GM06990 (cell line): ENCODE measurements at regions not wholly inside any gene's neighbourhood (a gene's known extent, or its start where the extent isn't known, plus 50 kb on each side); places are given as distances from the start of the nearest gene placed in this dataset.

Source experiments
- DNase-seq: peaks from one replicate; pipeline ENCODE4 v3.0.0-alpha.2; 2011; ENCODE audit not compliant: insufficient read length; ENCODE audit errors: extremely low read depth
- H3K27me3 ChIP-seq: replicated peaks from 2 replicates; pipeline ENCODE4 v1.6.0; 2011; ENCODE audit warnings: low read length; ENCODE audit not compliant: control insufficient read depth, insufficient read depth
- H3K36me3 ChIP-seq: 2 replicates; pipeline ENCODE4 v1.5.1; 2011; ENCODE audit warnings: low read length; ENCODE audit not compliant: control insufficient read depth, insufficient read depth
- H3K4me3 ChIP-seq: replicated peaks from 2 replicates; pipeline ENCODE4 v1.5.1; 2011; ENCODE audit warnings: low read depth, mild to moderate bottlenecking, control low read depth, low read length
- CTCF ChIP-seq: IDR thresholded peaks from 2 replicates; pipeline ENCODE4 v1.5.1; 2011; ENCODE audit warnings: low read length, control low read depth, mild to moderate bottlenecking, inconsistent platforms; ENCODE audit not compliant: insufficient read depth, poor library complexity, severe bottlenecking

GRCh38 chr15:46918462-46919140, 798.7 kb upstream of the SEMA6D start:
- H3K36me3 ChIP-seq = no peaks in the 10 kb centered on the region
- DNase-seq = no peak
- H3K4me3 ChIP-seq = no peak overlapping the region
- TF ChIP-seq CTCF = no peak
- H3K27me3 ChIP-seq = no peaks in the 10 kb centered on the region

GRCh38 chr15:46921891-46922290, 795.4 kb upstream of the SEMA6D start:
- no peak for DNase-seq
- no peaks in the 10 kb centered on the region for H3K27me3 ChIP-seq
- no peak for TF ChIP-seq CTCF
- H3K4me3 ChIP-seq = no peak overlapping the region
- H3K36me3 ChIP-seq = no peaks in the 10 kb centered on the region

- no peak for TF ChIP-seq CTCF
- Histone ChIP-seq H3K4me3 (no peak overlapping the region), H3K36me3 (no peaks in the 10 kb centered on the region), H3K27me3 (no peaks in the 10 kb centered on the region)
- DNase-seq = no peak
Observed at GRCh38 chr15:46930426-46930825, 786.9 kb upstream of the SEMA6D start.

- no peak overlapping the region for H3K4me3 ChIP-seq
- no peak for DNase-seq
- H3K36me3 ChIP-seq = no peaks in the 10 kb centered on the region
- H3K27me3 ChIP-seq = no peaks in the 10 kb centered on the region
- TF ChIP-seq CTCF = no peak
Observed at GRCh38 chr15:46933332-46933731, 784.0 kb upstream of the SEMA6D start.

- H3K36me3 ChIP-seq = no peaks in the 10 kb centered on the region
- no peak for TF ChIP-seq CTCF
- H3K27me3 ChIP-seq = no peaks in the 10 kb centered on the region
- no peak overlapping the region for H3K4me3 ChIP-seq
- DNase-seq = no peak
Observed at GRCh38 chr15:46934851-46935250, 782.5 kb upstream of the SEMA6D start.

- DNase-seq = no peak
- Histone ChIP-seq H3K27me3 (no peaks in the 10 kb centered on the region), H3K4me3 (no peak overlapping the region), H3K36me3 (no peaks in the 10 kb centered on the region)
- no peak for TF ChIP-seq CTCF
Observed at GRCh38 chr15:46938169-46938568, 779.1 kb upstream of the SEMA6D start.
